ENCODE measurements at regions not wholly inside any gene's neighbourhood (a gene's known extent, or its start where the extent isn't known, plus 50 kb on each side); places are given as distances from the start of the nearest gene placed in this dataset.

GRCh38 chr19:29336425-29336824 is 123.5 kb upstream of the UQCRFS1 start:
- peak overlapping the region; percentile 28 for H3K27ac Mint-ChIP-seq (ENCODE audit: unreplicated experiment)
- H3K4me3 Mint-ChIP-seq, result no peak overlapping the region
- peaks cover 70% of the 10 kb centered on the region for H3K27me3 Mint-ChIP-seq (ENCODE audit: low read depth)
- H3K36me3 Mint-ChIP-seq (ENCODE audit: low read depth), result peaks cover 2% of the 10 kb centered on the region
- no peak for DNase-seq (ENCODE audit: low read depth, low spot score)
- TF ChIP-seq, protein P1, sequence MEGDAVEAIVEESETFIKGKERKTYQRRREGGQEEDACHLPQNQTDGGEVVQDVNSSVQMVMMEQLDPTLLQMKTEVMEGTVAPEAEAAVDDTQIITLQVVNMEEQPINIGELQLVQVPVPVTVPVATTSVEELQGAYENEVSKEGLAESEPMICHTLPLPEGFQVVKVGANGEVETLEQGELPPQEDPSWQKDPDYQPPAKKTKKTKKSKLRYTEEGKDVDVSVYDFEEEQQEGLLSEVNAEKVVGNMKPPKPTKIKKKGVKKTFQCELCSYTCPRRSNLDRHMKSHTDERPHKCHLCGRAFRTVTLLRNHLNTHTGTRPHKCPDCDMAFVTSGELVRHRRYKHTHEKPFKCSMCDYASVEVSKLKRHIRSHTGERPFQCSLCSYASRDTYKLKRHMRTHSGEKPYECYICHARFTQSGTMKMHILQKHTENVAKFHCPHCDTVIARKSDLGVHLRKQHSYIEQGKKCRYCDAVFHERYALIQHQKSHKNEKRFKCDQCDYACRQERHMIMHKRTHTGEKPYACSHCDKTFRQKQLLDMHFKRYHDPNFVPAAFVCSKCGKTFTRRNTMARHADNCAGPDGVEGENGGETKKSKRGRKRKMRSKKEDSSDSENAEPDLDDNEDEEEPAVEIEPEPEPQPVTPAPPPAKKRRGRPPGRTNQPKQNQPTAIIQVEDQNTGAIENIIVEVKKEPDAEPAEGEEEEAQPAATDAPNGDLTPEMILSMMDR (conservative IDR thresholded peaks at IDR 0.05), result no peak
- peaks cover 3% of the 10 kb centered on the region for H3K9me3 Mint-ChIP-seq
- H3K4me1 Mint-ChIP-seq, result no peaks in the 10 kb centered on the region

- Mint-ChIP-seq H3K36me3 (ENCODE audit: low read depth) (peaks cover 2% of the 10 kb centered on the region), H3K4me1 (no peaks in the 10 kb centered on the region), H3K4me3 (no peak overlapping the region), H3K27ac (ENCODE audit: unreplicated experiment) (no peak overlapping the region), H3K27me3 (ENCODE audit: low read depth) (peaks cover 73% of the 10 kb centered on the region), H3K9me3 (peaks cover 3% of the 10 kb centered on the region)
- TF ChIP-seq, protein P1 (conservative IDR thresholded peaks at IDR 0.05), result no peak
- no peak for DNase-seq (ENCODE audit: low read depth, low spot score)
Measured at GRCh38 chr19:29337029-29337428, 124.1 kb upstream of the UQCRFS1 start.

DNA sequence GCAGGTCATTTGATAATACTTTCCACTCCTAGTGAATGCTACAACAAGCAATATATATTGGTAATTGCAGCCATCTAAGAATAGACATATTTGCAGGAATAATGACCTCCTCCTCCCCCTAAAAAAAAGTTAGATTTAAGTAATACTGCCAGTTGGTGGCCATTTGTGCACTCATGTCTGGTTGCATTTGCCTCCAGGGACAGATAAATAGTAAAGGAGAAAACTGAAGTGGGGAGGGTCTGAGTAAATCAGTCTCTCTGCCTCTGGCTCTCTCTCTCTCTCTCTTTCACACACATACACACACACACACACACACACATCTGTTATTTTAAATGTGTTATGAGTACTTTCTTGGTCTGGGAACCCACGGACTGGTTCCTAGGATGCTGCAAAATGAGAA is 125.5 kb upstream of the UQCRFS1 start:
- Mint-ChIP-seq H3K4me1 (no peaks in the 10 kb centered on the region), H3K36me3 (ENCODE audit: low read depth) (peaks cover 2% of the 10 kb centered on the region), H3K27me3 (ENCODE audit: low read depth) (peaks cover 64% of the 10 kb centered on the region), H3K4me3 (no peak overlapping the region), H3K27ac (ENCODE audit: unreplicated experiment) (no peak overlapping the region), H3K9me3 (peaks cover 3% of the 10 kb centered on the region)
- no peak for DNase-seq (ENCODE audit: low read depth, low spot score)
- TF ChIP-seq, protein P1 (conservative IDR thresholded peaks at IDR 0.05), result no peak

DNA sequence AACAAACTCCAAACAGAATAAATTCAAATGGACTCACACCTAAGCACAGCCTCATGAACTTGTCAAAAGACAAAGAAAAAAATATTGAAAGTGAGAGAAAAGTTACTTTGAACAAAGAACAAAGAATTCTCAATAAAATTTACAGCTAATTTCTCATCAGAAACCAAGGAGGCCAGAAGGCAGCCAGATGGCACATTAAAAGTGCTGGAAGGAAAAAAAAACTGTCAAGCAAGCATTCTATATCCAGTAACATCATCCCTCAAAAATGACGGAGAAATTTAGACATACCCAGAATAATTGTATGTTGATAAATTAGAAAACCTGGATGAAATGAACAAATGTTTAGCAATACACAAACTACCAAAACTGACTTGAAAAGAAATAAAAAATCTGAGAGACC is 129.8 kb upstream of the UQCRFS1 start:
- no peak for DNase-seq (ENCODE audit: low read depth, low spot score)
- Mint-ChIP-seq H3K9me3 (peaks cover 16% of the 10 kb centered on the region), H3K36me3 (ENCODE audit: low read depth) (no peaks in the 10 kb centered on the region), H3K4me1 (no peaks in the 10 kb centered on the region), H3K27me3 (ENCODE audit: low read depth) (peaks cover 44% of the 10 kb centered on the region), H3K27ac (ENCODE audit: unreplicated experiment) (no peak overlapping the region), H3K4me3 (no peak overlapping the region)
- TF ChIP-seq, protein P1 (conservative IDR thresholded peaks at IDR 0.05), result no peak

GRCh38 chr19:29364224-29364726 is 151.3 kb upstream of the UQCRFS1 start:
- H3K4me1 Mint-ChIP-seq, result no peaks in the 10 kb centered on the region
- H3K27ac Mint-ChIP-seq (ENCODE audit: unreplicated experiment), result no peak overlapping the region
- TF ChIP-seq, protein P1 (conservative IDR thresholded peaks at IDR 0.05), result no peak
- peaks cover 62% of the 10 kb centered on the region for H3K27me3 Mint-ChIP-seq (ENCODE audit: low read depth)
- H3K9me3 Mint-ChIP-seq, result peaks cover 2% of the 10 kb centered on the region
- no peak overlapping the region for H3K4me3 Mint-ChIP-seq
- no peaks in the 10 kb centered on the region for H3K36me3 Mint-ChIP-seq (ENCODE audit: low read depth)
- no peak for DNase-seq (ENCODE audit: low read depth, low spot score)
